Epithelial cell of prostate (primary cell): ENCODE measurements at regions not wholly inside any gene's neighbourhood (a gene's known extent, or its start where the extent isn't known, plus 50 kb on each side); places are given as distances from the start of the nearest gene placed in this dataset.
"Not testable (repeated sequence)": the region's sequence is repeated elsewhere in the genome, so short reads cannot be mapped to it uniquely, and the experiment has no call there.

Source experiments
- DNase-seq: peaks from one replicate; pipeline ENCODE4 v3.0.0-alpha.2; 2011; ENCODE audit warnings: low read depth, low spot score
- H3K27ac ChIP-seq: fragments of 450-650 bp; 2 replicates; pipeline ENCODE4 v1.5.1; 2017; ENCODE audit warnings: mild to moderate bottlenecking

DNA sequence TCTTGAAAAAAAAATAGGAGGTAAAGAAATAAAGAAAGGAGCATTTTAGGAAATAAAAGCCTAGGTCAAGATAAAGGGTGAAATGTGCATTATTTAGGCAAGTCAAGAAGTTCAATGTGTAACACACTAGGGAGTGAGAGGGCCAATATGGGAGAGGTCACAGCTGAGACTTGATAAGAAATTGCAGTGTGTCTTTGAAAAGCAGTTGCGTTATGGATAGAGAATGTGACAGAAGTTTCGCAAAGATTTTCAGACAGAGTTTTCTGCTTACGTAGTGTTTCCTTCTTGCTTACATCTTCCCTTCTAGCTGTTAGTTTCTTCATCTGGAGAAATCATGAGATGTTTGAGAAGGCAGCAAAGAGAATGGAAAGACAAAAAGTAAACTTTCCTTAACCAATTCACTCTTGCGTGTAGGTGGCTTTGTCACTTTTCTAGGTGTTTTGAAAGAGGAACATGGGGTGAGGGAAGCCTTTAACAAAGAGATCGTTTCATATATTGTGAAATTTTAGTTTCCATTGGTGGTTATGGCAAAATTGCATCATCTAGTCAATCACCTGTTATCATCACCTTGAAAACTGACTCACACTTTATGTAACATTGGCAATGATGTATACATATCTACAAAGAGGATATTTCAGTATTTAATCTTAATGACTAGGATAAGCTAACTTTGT is 975.5 kb downstream of the OLFM4 start:
- DNase-seq, result no peak
- H3K27ac ChIP-seq, result no peak overlapping the region

DNA sequence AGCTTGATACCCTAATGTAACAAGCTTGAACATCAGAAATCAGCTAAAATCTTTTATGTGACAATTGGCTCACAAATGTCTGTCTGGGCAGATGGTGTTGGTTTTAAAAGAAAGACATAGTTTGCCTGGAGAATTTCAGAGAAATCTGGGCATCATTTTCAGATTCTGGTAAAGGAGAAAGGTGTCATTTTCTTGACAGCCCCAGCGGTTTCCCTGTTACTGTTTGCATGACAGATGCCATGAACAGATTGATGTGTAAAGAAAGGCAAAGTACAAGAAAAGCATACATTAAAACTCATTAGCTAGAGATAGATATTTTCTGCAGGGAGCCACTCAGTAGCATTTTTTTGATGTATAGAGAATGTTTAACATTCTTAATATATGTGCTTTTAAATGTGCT is 987.9 kb downstream of the OLFM4 start:
- no peak for DNase-seq
- no peak overlapping the region for H3K27ac ChIP-seq

DNA sequence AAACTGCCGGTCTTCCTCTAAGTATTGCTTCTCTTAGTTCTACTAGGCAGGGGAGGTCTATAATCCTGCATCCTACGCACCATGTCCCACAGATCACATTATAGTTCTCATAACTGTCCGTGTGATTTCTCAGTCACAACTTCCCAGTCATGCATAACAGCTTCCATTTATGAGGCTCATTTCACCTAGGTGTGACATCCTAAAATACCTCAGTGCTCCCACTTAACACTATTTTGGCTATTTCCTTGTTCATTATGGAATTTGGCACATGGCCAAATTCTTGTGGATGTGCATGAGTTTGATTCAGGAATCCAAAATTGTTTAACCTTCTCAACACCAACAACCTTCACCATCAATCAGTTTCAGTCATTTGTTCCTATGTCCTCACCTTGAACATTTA is 989.9 kb downstream of the OLFM4 start:
- H3K27ac ChIP-seq, result no peak overlapping the region
- DNase-seq, result no peak

DNA sequence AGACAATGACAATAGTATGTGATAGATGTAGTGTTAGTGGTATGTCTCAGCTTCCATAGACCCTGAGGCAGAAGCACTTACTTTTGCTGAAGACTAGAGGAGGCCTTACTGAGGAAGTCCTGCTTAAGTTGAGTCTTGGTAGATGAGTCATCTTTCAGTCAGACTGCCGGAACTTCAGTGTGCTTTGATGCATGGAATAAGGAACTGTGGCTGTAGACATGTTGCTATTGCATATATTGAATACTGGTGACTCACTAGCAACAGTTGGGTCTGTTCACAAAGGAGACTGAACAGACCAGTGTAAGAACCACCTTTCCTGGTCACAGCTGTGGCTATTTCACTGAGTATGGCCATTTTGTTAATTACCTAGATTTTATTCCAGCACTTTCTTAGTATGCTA is 1000.6 kb downstream of the OLFM4 start:
- peak overlapping the region; percentile 70 for H3K27ac ChIP-seq
- DNase-seq, result peak; percentile 85

DNA sequence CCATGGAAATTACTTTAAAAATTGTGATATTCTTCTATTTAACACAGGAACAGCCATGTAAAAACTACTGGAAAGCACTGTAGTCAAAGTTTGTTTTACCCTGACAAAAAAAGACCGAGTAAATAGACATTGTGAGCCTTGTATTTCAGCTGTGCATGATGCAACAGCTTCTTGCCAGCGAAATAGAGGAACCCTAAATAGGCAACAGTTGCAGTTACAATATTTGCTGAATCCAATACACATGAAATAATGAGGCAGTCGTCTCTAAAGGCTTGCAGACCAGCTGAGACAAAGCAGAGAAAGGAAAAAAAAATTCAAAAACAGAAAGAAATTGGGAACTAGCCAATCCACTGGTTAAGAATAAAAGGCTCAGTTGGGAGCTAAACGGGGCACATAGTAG is 1001.1 kb downstream of the OLFM4 start:
- no peak for DNase-seq
- peak overlapping the region; percentile 70 for H3K27ac ChIP-seq

DNA sequence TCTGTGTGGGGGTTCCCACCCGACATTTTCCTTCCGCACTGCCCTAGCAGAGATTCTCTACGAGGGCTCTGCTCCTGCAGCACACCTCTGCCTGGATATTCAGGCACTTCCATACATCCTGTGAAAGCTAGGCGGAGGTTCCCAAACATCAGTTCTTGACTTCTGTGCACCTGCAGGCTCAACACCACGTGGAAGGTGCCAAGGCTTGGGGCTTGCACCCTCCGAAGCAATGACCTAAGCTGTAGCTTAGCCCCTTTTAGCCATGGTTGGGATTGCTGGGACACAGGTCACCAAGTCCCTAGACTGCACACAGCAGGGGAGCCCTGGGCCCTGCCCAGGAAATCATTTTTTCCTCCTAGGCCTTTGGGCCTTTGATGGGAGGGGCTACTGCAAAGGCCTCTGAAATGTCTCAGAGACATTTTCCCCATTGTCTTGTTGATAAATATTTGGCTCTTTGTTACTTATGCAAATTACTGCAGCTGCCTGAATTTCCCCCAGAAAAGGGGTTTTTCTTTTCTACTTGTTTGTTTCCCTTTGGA is 1004.8 kb downstream of the OLFM4 start:
- no peak overlapping the region for H3K27ac ChIP-seq
- DNase-seq, result no peak

DNA sequence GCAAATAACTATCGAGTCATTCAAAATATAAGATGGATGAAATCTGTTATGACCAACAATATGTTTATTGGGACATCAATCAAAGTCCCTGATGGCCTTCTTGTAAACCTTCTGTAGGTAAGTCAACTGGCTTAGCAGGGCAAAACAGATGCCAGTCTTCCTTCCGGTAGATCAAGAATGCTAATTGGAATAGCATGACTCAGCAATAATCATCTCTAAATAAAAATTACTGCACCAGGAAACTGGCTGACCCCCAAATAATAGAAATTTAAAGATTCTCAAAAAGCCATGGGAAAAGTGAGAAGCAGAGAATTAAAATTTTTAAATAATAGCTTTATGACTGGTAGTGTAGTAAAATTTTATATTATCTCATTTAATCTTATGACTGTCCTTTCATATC is 1005.4 kb downstream of the OLFM4 start:
- no peak for DNase-seq
- H3K27ac ChIP-seq, result no peak overlapping the region

DNA sequence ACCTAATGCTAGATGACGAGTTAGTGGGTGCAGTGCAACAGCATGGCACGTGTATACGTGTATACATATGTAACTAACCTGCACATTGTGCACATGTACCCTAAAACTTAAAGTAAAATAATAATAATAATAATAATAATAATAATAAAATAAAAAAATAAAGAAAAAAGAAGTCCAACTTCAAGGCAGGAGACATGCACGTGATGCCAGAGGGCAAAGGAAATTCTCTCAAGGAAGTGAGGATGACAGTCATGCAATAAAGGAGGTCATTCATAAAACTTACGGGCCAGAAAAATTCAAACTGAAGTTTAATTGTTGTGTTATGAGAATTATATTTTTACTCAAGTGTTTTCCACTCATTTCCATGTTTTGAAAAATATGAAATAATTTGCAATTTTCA is 1028.8 kb downstream of the OLFM4 start:
- DNase-seq, H3K27ac ChIP-seq: not testable (repeated sequence)

DNA sequence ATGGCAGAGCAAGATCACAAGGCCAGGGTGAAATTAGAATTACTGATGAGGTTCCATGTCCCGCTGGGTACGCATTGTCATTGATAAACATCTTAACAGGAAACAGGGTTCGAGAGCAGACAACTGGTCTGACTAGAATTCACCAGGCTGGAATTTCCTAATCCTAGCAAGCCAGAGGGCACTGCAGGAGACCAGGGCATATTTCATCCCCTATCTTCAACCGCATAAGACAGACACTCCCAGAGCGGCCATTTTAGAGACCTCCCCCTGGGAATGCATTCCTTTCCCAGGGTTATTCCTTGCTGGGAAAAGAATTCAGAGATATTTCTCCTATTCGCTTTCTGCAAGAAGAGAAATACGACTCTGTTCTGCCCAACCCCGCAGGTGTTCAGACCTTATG is 1041.3 kb downstream of the OLFM4 start:
- DNase-seq, H3K27ac ChIP-seq: not testable (repeated sequence)

DNA sequence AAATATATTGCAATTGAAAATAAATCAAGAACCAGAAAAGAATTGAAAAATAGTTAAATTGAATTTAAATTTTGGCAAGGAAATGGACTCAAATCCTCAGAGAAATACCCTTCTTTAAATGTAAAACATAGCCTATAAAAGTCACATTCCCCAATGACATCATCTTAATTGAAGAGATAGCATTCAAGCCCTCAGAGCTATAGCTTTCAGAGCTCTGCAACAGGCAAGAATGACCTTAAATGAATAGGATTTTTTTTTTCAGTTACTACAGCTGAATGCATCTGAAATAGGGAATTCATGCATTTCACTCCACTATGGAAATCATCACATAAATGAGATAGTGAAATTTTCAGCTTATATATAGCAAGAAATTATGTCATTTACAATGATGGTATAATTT is 1049.0 kb downstream of the OLFM4 start:
- H3K27ac ChIP-seq, result no peak overlapping the region
- no peak for DNase-seq

DNA sequence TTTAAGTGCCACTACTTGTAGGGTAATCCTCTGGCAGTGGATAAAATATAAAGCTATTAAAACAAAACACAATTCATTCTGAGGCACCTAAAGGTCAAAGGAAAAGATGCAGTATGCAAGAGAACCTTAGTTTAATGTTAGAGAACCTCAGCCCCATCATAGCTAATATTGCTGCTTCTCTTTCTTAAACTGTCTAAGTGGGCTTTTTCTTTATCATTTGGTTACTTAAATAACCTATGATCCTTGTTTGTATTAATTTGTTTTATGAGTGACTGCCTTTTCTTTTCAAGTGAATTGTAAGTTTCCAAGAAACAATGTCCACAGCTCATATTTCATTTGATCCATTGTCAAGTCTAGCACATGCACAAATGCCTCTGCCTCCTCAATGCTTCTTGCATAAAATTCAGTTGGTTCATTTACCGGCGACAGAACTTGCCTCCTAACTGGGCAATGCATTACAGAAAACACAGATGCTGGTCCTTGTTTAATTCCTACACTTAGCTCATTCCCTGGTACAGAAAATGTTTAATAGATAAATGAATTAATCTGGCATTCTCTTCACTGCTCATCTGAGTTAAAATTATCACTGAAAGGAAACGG is 1049.8 kb downstream of the OLFM4 start:
- H3K27ac ChIP-seq, result no peak overlapping the region
- DNase-seq, result no peak

DNA sequence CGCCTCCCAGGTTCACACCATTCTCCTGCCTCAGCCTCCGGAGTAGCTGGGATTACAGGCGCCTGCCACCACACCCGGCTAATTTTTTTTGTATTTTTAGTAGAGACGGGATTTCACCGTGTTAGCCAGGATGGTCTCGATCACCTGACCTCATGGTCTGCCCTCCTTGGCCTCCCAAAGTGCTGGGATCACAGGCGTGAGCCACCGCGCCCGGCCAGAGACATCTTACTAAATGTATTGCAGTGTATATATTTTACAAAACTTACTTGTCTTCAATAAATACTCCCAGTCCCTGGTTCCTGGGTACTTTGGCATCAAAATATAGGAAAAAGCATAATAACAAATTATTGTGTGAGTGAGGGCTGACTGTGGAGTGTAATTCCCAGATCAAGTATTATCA is 1053.7 kb downstream of the OLFM4 start:
- not testable (repeated sequence) for DNase-seq, H3K27ac ChIP-seq

DNA sequence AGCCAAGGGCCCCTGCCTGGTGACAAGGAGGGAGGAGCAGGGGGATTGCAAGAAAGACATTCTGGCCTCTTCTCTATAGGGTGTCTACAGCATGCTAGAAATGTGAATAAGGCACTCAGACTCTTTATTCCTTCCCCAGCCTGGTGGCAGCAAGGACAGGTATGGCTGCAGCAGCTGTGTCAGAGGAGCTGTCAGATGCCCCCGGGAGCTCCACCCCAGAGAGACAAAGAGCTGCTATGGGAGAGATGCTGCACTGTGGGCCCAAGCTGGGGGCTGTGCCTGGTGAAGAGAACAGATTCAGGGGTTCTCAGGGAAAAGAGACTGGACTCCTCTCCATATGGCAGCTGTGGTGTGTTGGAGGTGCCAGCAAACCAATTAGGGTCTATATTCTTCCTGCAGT is 1063.3 kb downstream of the OLFM4 start:
- no peak for DNase-seq
- no peak overlapping the region for H3K27ac ChIP-seq

DNA sequence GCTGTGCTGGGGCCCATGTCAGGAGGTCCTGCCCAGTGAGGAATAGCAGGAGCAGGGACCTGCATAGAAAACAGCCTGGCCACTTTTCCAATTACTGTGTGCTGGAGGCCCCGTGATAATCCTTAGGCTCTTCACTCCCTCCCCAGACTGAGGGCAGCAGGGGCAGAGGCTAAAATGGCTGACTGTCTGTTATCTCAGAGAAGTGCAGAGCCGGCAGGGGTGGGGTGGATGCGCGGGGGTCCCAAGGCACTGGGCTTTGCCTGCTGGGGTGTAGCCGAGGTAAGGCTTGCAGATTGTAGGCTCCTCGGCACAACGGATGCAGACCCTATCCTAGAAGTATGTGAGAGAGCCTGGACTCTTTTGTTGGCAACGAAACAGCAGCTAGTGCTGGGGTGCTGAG is 1064.1 kb downstream of the OLFM4 start:
- no peak for DNase-seq
- no peak overlapping the region for H3K27ac ChIP-seq

DNA sequence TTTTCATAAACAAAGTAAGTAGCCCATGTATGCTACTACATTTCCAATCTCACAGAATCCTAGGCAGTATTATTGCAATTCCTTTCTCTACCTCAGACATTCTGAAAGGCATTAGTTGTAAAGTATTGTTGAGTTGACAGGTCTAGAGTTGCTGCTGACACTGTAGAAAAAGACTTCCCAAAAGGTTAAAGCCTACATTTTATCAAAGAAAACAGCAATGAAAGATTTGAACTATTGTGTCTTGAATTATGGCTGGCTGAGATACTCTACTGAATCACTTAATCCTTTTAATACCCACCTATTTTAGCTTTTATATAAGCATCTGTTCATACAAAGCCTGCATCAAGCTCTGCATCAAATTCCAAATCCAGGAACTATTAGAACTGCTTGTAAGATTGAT is 1082.0 kb downstream of the OLFM4 start:
- no peak for DNase-seq
- no peak overlapping the region for H3K27ac ChIP-seq

DNA sequence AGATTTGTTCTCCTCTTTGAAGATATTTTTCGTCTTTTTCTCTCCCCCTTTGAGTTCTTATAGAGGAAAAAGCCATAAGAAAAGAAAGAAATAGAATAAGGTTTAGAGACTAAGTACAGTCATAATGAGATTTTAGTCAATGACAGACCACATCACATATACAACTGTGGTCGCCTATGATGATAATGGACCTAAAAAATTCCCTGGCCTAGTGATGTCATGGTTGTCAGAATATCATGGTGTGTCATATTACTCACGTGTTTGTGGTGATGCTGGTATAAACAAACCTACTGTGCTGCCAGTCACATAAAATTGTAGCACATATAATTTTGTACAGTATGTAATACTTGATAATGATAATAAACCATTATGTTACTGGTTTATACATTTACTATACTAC is 1096.1 kb downstream of the OLFM4 start:
- H3K27ac ChIP-seq, result no peak overlapping the region
- no peak for DNase-seq

DNA sequence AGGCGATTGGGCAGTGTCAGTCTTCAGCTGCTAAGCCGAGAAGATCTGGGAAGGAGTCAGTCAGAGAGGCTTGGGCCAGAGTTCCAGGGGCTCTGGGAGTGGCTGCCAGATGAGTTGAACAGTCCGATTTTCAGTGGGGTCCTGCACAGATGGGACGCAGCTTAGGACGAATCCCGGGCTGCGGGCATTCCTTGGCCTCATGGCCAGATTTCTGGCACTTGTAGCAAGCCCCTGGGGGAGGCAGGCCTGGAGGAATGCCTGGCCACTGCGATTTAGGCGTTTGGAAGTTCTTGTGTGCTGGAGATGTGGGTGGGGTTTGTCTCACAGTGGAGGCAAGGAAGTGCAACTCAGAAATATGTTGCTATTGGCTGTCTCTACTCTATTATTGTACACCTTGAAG is 1102.3 kb downstream of the OLFM4 start:
- H3K27ac ChIP-seq, DNase-seq: not testable (repeated sequence)

DNA sequence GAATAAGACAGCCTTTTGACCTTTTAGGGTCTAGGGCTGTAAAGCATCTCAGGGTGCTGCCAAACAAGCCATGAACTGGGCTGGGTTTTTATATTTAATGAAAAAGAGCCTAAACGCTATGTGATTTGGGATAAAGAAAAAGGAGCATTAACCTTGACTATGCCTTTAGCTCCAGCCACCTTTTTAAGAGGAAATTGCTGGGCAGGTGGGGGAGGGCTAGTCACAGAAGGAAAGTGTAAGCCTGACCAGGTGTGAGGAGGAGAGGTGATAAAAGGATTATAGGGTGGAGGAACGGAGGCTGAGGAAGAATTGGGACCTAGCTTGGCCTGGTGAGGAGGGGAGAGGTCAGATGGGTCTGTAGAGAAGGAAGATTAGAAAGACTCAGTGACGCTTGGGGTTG is 1102.8 kb downstream of the OLFM4 start:
- not testable (repeated sequence) for DNase-seq, H3K27ac ChIP-seq

DNA sequence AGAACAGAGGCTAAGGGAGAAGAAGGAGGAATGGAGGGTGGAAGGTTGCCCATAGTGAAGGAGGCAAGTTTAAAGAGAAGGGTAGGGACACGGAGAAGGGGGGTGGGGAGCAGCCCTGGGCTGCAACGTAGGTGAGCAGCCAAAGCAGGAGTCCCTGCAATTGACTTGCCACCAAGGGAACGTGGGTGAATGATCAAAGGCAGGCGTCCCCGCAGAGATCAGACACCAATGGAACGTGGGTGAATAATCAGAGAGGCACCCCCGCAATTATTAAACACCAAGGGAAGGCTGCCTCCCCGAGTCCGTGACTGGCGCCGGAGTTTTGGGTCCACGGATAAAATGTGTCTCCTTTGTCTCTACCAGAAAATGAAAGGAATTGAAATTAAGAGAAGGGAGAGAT is 1103.5 kb downstream of the OLFM4 start:
- DNase-seq, H3K27ac ChIP-seq: not testable (repeated sequence)

DNA sequence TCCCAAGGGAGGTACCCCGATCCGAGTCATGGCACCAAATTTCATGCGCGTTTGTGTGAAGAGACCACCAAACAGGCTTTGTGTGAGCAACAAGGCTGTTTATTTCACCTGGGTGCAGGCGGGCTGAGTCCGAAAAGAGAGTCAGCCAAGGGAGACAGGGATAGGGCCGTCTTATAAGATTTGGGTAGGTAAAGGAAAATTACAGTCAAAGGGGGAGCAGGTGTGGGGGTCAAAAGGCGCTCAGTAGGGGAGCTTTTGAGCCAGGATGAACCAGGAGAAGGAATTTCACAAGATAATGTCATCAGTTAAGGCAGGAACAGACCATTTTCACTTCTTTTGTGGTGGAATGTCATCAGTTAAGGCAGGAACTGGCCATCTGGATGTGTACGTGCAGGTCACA is 1104.1 kb downstream of the OLFM4 start:
- DNase-seq, H3K27ac ChIP-seq: not testable (repeated sequence)

DNA sequence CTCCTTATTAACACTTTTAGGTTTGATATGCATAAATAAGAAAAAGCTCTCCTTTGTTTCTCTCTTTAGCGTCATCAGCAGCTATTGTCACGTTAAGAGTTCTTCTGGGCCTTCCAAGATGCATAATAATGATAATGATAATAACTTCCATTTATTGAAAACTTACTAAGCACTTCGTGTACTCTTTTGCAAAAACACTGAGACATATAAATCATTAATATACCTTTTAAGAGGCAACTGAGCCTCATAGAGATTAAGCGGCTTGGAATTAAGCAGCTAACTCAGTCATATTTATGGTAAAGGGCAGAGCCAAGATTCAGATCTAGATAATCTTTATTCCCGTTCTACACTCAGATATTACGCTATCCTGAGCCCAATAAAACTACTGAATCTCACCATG is 1105.1 kb downstream of the OLFM4 start:
- DNase-seq, result no peak
- no peak overlapping the region for H3K27ac ChIP-seq

DNA sequence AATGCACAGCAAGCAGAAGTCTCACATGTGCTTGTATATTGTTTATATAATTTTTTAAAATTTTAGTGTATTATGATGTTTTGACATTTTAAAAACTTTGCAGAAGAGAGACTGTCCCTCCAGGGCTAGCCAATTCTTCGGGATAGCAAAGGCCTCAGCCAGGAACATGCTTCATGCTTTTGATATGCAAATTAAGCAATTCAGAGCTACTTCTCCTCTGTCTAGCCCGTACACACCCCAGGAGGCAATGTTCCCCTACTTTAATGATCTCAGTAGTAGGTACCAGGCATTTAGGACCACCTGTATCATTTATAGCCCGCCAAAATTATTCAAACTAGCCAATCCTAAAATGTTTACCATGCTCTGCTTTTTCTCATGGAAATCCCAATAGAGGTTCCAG is 1116.2 kb downstream of the OLFM4 start:
- no peak overlapping the region for H3K27ac ChIP-seq
- no peak for DNase-seq
